ENCODE measurements at regions not wholly inside any gene's neighbourhood (a gene's known extent, or its start where the extent isn't known, plus 50 kb on each side); places are given as distances from the start of the nearest gene placed in this dataset.

GRCh38 chr17:63337579-63337978, 108.5 kb downstream of the CYB561 start:
- Histone ChIP-seq H3K4me3 (ENCODE audit: insufficient read depth, low read length, poor library complexity, severe bottlenecking) (no peak overlapping the region), H3K4me2 (ENCODE audit: low read depth, low read length, poor library complexity, severe bottlenecking) (no peak overlapping the region), H3K79me2 (ENCODE audit: insufficient read depth, low read length) (no peaks in the 10 kb centered on the region), H4K20me1 (ENCODE audit: low read depth, low read length) (no peaks in the 10 kb centered on the region), H3K27me3 (ENCODE audit: low read length) (no peaks in the 10 kb centered on the region), H3K36me3 (ENCODE audit: low read length) (no peaks in the 10 kb centered on the region), H3F3A (ENCODE audit: insufficient read depth) (no peaks in the 10 kb centered on the region), H3K9me2 (replicated peaks; ENCODE audit: insufficient read depth, low read length) (no peaks in the 10 kb centered on the region), H3K27ac (ENCODE audit: low read depth, low read length) (no peak overlapping the region), H2AFZ (ENCODE audit: low read depth, low read length, severe bottlenecking) (no peak overlapping the region), H3K9ac (ENCODE audit: low read length) (no peak overlapping the region), H3K9me3 (ENCODE audit: insufficient read depth, low read length) (no peaks in the 10 kb centered on the region)
- TF ChIP-seq CTCF (IDR thresholded peaks at IDR 0.05; ENCODE audit: insufficient read depth, low read length, poor library complexity, severe bottlenecking), result no peak
- no peak for TF ChIP-seq EZH2phosphoT487 (conservative IDR thresholded peaks at IDR 0.05; ENCODE audit: low read length)

GRCh38 chr17:63338272-63338671, 107.8 kb downstream of the CYB561 start:
- no peaks in the 10 kb centered on the region for H3K79me2 ChIP-seq (ENCODE audit: insufficient read depth, low read length)
- H3K9me2 ChIP-seq (replicated peaks; ENCODE audit: insufficient read depth, low read length), result no peaks in the 10 kb centered on the region
- H3K4me2 ChIP-seq (ENCODE audit: low read depth, low read length, poor library complexity, severe bottlenecking), result no peak overlapping the region
- H3K9ac ChIP-seq (ENCODE audit: low read length), result no peak overlapping the region
- H3F3A ChIP-seq (ENCODE audit: insufficient read depth), result no peaks in the 10 kb centered on the region
- H2AFZ ChIP-seq (ENCODE audit: low read depth, low read length, severe bottlenecking), result no peak overlapping the region
- H4K20me1 ChIP-seq (ENCODE audit: low read depth, low read length), result no peaks in the 10 kb centered on the region
- no peaks in the 10 kb centered on the region for H3K9me3 ChIP-seq (ENCODE audit: insufficient read depth, low read length)
- no peak overlapping the region for H3K27ac ChIP-seq (ENCODE audit: low read depth, low read length)
- H3K36me3 ChIP-seq (ENCODE audit: low read length), result no peaks in the 10 kb centered on the region
- TF ChIP-seq CTCF (IDR thresholded peaks at IDR 0.05; ENCODE audit: insufficient read depth, low read length, poor library complexity, severe bottlenecking) (no peak), EZH2phosphoT487 (conservative IDR thresholded peaks at IDR 0.05; ENCODE audit: low read length) (no peak)
- no peak overlapping the region for H3K4me3 ChIP-seq (ENCODE audit: insufficient read depth, low read length, poor library complexity, severe bottlenecking)
- no peaks in the 10 kb centered on the region for H3K27me3 ChIP-seq (ENCODE audit: low read length)

GRCh38 chr17:63341276-63341675, 104.8 kb downstream of the CYB561 start:
- no peak overlapping the region for H3K4me2 ChIP-seq (ENCODE audit: low read depth, low read length, poor library complexity, severe bottlenecking)
- H3K36me3 ChIP-seq (ENCODE audit: low read length), result no peaks in the 10 kb centered on the region
- TF ChIP-seq EZH2phosphoT487 (conservative IDR thresholded peaks at IDR 0.05; ENCODE audit: low read length), result no peak
- no peak for TF ChIP-seq CTCF (IDR thresholded peaks at IDR 0.05; ENCODE audit: insufficient read depth, low read length, poor library complexity, severe bottlenecking)
- no peak overlapping the region for H3K27ac ChIP-seq (ENCODE audit: low read depth, low read length)
- H2AFZ ChIP-seq (ENCODE audit: low read depth, low read length, severe bottlenecking), result no peak overlapping the region
- H3F3A ChIP-seq (ENCODE audit: insufficient read depth), result no peaks in the 10 kb centered on the region
- H3K9me2 ChIP-seq (replicated peaks; ENCODE audit: insufficient read depth, low read length), result no peaks in the 10 kb centered on the region
- no peaks in the 10 kb centered on the region for H3K27me3 ChIP-seq (ENCODE audit: low read length)
- H3K4me3 ChIP-seq (ENCODE audit: insufficient read depth, low read length, poor library complexity, severe bottlenecking), result no peak overlapping the region
- no peaks in the 10 kb centered on the region for H3K9me3 ChIP-seq (ENCODE audit: insufficient read depth, low read length)
- no peaks in the 10 kb centered on the region for H3K79me2 ChIP-seq (ENCODE audit: insufficient read depth, low read length)
- H4K20me1 ChIP-seq (ENCODE audit: low read depth, low read length), result no peaks in the 10 kb centered on the region
- no peak overlapping the region for H3K9ac ChIP-seq (ENCODE audit: low read length)
